Nephron (organoid): ENCODE measurements at regions not wholly inside any gene's neighbourhood (a gene's known extent, or its start where the extent isn't known, plus 50 kb on each side); places are given as distances from the start of the nearest gene placed in this dataset.

Source experiments
- H3K27ac Mint-ChIP-seq, 3 experiments: 2 replicates each; pipeline ENCODE4 v1.8.0; 2020; ENCODE audit warnings: mixed read lengths in 3 of 3, mild to moderate bottlenecking in 2 of 3, moderate library complexity in 1 of 3
- H3K27me3 Mint-ChIP-seq: 2 replicates; pipeline ENCODE4 v1.8.0; 2021; ENCODE audit warnings: low read depth, mild to moderate bottlenecking, moderate library complexity, mixed read lengths
- H3K36me3 Mint-ChIP-seq: 2 replicates; pipeline ENCODE4 v1.8.0; 2020; ENCODE audit warnings: low read depth, mixed read lengths
- H3K4me1 Mint-ChIP-seq: 2 replicates; pipeline ENCODE4 v1.8.0; 2020; ENCODE audit warnings: mixed read lengths
- H3K4me3 Mint-ChIP-seq, 3 experiments: 2 replicates each; pipeline ENCODE4 v1.8.0; 2020; ENCODE audit warnings: mild to moderate bottlenecking in 3 of 3, mixed read lengths in 3 of 3, moderate library complexity in 2 of 3
- H3K9me3 Mint-ChIP-seq: 2 replicates; pipeline ENCODE4 v1.8.0; 2020; ENCODE audit warnings: mixed read lengths
- CTCF ChIP-seq, 3 experiments: fragments of 200-600 bp; sonication (generic); IDR thresholded peaks; one replicate each; pipeline ENCODE4 v1.5.0; 2021; ENCODE audit warnings: antibody characterized with exemption in 3 of 3; ENCODE audit not compliant: unreplicated experiment in 3 of 3

DNA sequence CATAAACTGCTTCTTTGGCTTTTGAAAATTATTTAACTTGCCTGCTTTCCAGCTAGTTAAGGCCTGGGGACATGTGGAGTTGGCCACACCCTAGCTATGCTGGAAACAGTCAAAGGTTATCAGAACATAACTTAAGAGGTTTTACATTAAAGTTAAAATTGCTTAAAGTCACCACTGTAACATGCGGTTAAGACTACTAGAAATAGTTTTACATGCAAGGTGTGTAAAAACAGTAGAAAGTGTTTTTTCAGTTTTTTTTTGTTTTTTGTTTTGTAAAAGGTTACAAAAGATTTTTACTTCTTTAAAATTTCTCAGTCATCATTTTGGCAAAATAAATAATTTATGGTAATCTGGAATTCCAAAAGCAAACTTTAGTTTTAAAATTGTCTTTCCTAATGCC is 763.1 kb downstream of the UQCRFS1 start:
- TF ChIP-seq CTCF (IDR thresholded peaks at IDR 0.05; ENCODE audit: unreplicated experiment in 3 of 3), result no peak
- H3K27ac Mint-ChIP-seq, result no peak overlapping the region

GRCh38 chr19:28446511-28446910 is 766.4 kb downstream of the UQCRFS1 start:
- Mint-ChIP-seq H3K9me3 (no peaks in the 10 kb centered on the region), H3K4me1 (peaks cover 10% of the 10 kb centered on the region)

More for the DNA sequence above, 763.1 kb downstream of the UQCRFS1 start:
- Mint-ChIP-seq H3K9me3 (no peaks in the 10 kb centered on the region), H3K27me3 (no peaks in the 10 kb centered on the region), H3K4me3 (no peak overlapping the region), H3K36me3 (no peaks in the 10 kb centered on the region), H3K4me1 (peaks cover 6% of the 10 kb centered on the region)

GRCh38 chr19:28445826-28446225 is 767.1 kb downstream of the UQCRFS1 start:
- H3K4me1 Mint-ChIP-seq, result peaks cover 10% of the 10 kb centered on the region
- no peaks in the 10 kb centered on the region for H3K27me3 Mint-ChIP-seq
- H3K36me3 Mint-ChIP-seq, result no peaks in the 10 kb centered on the region
- H3K4me3 Mint-ChIP-seq, result no peak overlapping the region
- no peaks in the 10 kb centered on the region for H3K9me3 Mint-ChIP-seq
- no peak for TF ChIP-seq CTCF (IDR thresholded peaks at IDR 0.05; ENCODE audit: unreplicated experiment in 3 of 3)
- no peak overlapping the region for H3K27ac Mint-ChIP-seq

More at GRCh38 chr19:28446511-28446910, 766.4 kb downstream of the UQCRFS1 start:
- no peak overlapping the region for H3K4me3 Mint-ChIP-seq
- no peaks in the 10 kb centered on the region for H3K36me3 Mint-ChIP-seq
- no peak for TF ChIP-seq CTCF (IDR thresholded peaks at IDR 0.05; ENCODE audit: unreplicated experiment in 3 of 3)
- no peak overlapping the region for H3K27ac Mint-ChIP-seq
- no peaks in the 10 kb centered on the region for H3K27me3 Mint-ChIP-seq

- Mint-ChIP-seq H3K27me3 (no peaks in the 10 kb centered on the region), H3K4me1 (peaks cover 10% of the 10 kb centered on the region), H3K9me3 (no peaks in the 10 kb centered on the region)
These were observed 768.6 kb downstream of the UQCRFS1 start for GRCh38 chr19:28444362-28444761.

DNA sequence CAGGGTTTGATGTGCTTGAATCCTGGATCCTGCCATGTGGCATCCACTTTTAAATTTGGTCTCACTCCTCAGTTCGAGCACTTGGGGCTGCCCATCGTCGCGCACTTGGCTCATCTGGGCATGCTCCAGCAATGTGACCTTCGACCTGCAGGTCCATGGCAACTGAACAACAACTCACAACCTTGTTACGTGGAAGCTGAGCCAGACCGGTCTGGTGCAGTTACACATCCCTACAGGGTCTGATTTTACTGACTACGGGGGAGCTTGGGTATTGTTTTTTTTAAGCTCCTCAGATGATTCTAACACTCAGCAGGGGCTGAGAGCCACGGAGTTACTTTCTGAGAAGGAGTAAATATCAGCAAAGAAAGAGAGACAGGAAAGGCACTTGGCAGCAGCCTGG is 769.6 kb downstream of the UQCRFS1 start:
- TF ChIP-seq CTCF (IDR thresholded peaks at IDR 0.05; ENCODE audit: unreplicated experiment in 3 of 3), result no peak
- H3K4me1 Mint-ChIP-seq, result peaks cover 10% of the 10 kb centered on the region
- H3K4me3 Mint-ChIP-seq, result no peak overlapping the region
- H3K9me3 Mint-ChIP-seq, result no peaks in the 10 kb centered on the region
- H3K36me3 Mint-ChIP-seq, result no peaks in the 10 kb centered on the region
- H3K27me3 Mint-ChIP-seq, result no peaks in the 10 kb centered on the region
- H3K27ac Mint-ChIP-seq, result no peak overlapping the region

More at GRCh38 chr19:28444362-28444761, 768.6 kb downstream of the UQCRFS1 start:
- Mint-ChIP-seq H3K36me3 (no peaks in the 10 kb centered on the region), H3K27ac (no peak overlapping the region), H3K4me3 (no peak overlapping the region)
- no peak for TF ChIP-seq CTCF (IDR thresholded peaks at IDR 0.05; ENCODE audit: unreplicated experiment in 3 of 3)
